Neural crest cell (in vitro differentiated cells): ENCODE measurements at regions not wholly inside any gene's neighbourhood (a gene's known extent, or its start where the extent isn't known, plus 50 kb on each side); places are given as distances from the start of the nearest gene placed in this dataset.
"Not testable (repeated sequence)": the region's sequence is repeated elsewhere in the genome, so short reads cannot be mapped to it uniquely, and the experiment has no call there.

Experiments
- DNase-seq: peaks from one replicate; pipeline ENCODE4 v3.0.0; 2021; ENCODE audit warnings: low read depth, mixed read lengths, low spot score
- H3K27ac Mint-ChIP-seq: one replicate; pipeline ENCODE4 v1.8.0; 2021; ENCODE audit warnings: mild to moderate bottlenecking, mixed read lengths; ENCODE audit not compliant: unreplicated experiment
- H3K27me3 Mint-ChIP-seq: 2 replicates; pipeline ENCODE4 v1.8.0; 2021; ENCODE audit warnings: low read depth, mild to moderate bottlenecking, mixed read lengths
- H3K36me3 Mint-ChIP-seq: 2 replicates; pipeline ENCODE4 v1.8.0; 2021; ENCODE audit warnings: low read depth, mild to moderate bottlenecking, mixed read lengths
- H3K4me1 Mint-ChIP-seq: 2 replicates; pipeline ENCODE4 v1.8.0; 2021; ENCODE audit warnings: mixed read lengths
- H3K4me3 Mint-ChIP-seq: one replicate; pipeline ENCODE4 v1.8.0; 2021; ENCODE audit warnings: mild to moderate bottlenecking, mixed read lengths
- H3K9me3 Mint-ChIP-seq: 2 replicates; pipeline ENCODE4 v1.8.0; 2021; ENCODE audit warnings: mixed read lengths
- CTCF ChIP-seq: fragments of 200-600 bp; sonication (generic); conservative IDR thresholded peaks from 2 replicates; pipeline ENCODE4 v1.5.0; 2021; ENCODE audit warnings: antibody characterized with exemption, mild to moderate bottlenecking

- no peak overlapping the region for H3K4me3 Mint-ChIP-seq
- peaks cover 2% of the 10 kb centered on the region for H3K27me3 Mint-ChIP-seq
- no peak for TF ChIP-seq CTCF
- no peak for DNase-seq
- H3K9me3 Mint-ChIP-seq, result peaks cover 13% of the 10 kb centered on the region
- H3K4me1 Mint-ChIP-seq, result peaks cover 7% of the 10 kb centered on the region
- H3K27ac Mint-ChIP-seq, result no peak overlapping the region
- H3K36me3 Mint-ChIP-seq, result peaks cover 3% of the 10 kb centered on the region
Observed at GRCh38 chr14:89098254-89098653, 273.8 kb downstream of the TTC8 start.

GRCh38 chr14:89104171-89104817, 279.8 kb downstream of the TTC8 start:
- H3K27ac Mint-ChIP-seq, H3K4me3 Mint-ChIP-seq, DNase-seq, H3K4me1 Mint-ChIP-seq, H3K36me3 Mint-ChIP-seq, H3K27me3 Mint-ChIP-seq: not testable (repeated sequence)
- H3K9me3 Mint-ChIP-seq, result peaks cover 11% of the 10 kb centered on the region

GRCh38 chr14:89104861-89105260, 280.4 kb downstream of the TTC8 start:
- H3K36me3 Mint-ChIP-seq, H3K27me3 Mint-ChIP-seq: not testable (repeated sequence)

More at GRCh38 chr14:89104861-89105260, 280.4 kb downstream of the TTC8 start:
- not testable (repeated sequence) for H3K4me3 Mint-ChIP-seq, DNase-seq, H3K27ac Mint-ChIP-seq, H3K9me3 Mint-ChIP-seq, H3K4me1 Mint-ChIP-seq
